GM19467 (cell line): ENCODE measurements at regions not wholly inside any gene's neighbourhood (a gene's known extent, or its start where the extent isn't known, plus 50 kb on each side); places are given as distances from the start of the nearest gene placed in this dataset.

Source experiments
- ATAC-seq: cut with Tn5 transposase; IDR thresholded peaks from one replicate; pipeline ENCODE4 v1.9.1; 2021; ENCODE audit warnings: mild to moderate bottlenecking, moderate library complexity; ENCODE audit not compliant: unreplicated experiment

DNA sequence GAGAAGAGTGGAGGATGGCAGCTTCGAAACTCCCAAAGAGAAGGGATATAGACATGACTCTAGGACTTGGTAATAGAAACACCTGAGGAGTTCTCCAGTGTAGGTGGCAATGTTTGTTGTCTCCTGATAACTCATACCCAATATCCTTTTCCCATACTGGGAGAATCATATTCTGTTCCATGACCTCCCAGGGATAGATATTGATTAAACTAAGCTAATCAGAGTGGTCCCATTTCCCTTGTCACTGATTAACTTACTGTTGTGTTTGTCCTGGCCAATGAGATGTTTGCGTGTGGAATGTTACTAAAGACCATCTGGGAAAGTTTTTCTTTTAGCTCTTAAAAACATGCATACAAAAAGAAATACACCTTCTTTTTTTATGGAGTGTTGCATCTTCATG is 85.6 kb downstream of the RPL22L1 start:
- ATAC-seq = no peak

- ATAC-seq = no peak
Observed at GRCh38 chr3:170780955-170781354, 89.0 kb downstream of the RPL22L1 start.

GRCh38 chr3:170780471-170780870 is 89.5 kb downstream of the RPL22L1 start:
- ATAC-seq = no peak

- no peak for ATAC-seq
Observed at GRCh38 chr3:170778240-170779217, 91.5 kb downstream of the RPL22L1 start.

- ATAC-seq = no peak
Observed at GRCh38 chr3:170777564-170777926, 92.5 kb downstream of the RPL22L1 start.

- ATAC-seq = no peak
Observed at GRCh38 chr3:170776887-170777563, 93.0 kb downstream of the RPL22L1 start.

DNA sequence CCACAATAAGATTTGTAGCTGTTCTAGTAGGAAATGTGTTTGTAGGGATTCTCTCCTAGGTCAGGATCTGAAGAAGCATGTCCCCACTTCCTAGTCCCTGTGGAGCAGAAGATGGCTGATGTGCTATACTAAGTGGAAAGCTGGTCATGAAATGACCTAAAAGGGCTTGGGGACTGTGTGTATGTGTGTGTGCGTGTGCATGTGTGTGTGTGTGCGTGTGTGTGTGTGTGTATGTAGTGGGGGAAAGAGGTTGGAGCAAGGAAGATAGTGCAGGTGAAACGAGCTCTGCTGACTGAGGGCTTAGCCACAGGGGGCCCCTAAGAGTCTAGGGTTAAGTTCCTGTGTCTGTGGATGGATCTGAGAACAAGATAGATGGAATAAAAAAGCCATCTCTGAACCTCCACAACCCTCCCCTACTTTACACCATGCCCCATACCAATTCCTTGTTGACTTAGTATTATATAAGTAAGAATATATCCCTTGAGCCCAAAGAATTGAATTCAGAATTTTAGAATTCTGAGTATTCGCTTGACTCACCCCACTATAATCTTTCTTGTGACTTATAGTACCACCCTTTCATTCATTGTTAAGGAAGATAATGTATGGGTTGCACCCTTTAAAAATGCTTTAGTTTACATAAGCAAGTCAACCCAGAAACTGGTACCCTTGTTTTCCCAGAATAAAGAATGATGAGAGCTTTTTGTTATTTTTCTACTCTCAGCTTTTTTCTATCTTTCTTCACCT is 96.1 kb downstream of the RPL22L1 start:
- ATAC-seq = no peak

DNA sequence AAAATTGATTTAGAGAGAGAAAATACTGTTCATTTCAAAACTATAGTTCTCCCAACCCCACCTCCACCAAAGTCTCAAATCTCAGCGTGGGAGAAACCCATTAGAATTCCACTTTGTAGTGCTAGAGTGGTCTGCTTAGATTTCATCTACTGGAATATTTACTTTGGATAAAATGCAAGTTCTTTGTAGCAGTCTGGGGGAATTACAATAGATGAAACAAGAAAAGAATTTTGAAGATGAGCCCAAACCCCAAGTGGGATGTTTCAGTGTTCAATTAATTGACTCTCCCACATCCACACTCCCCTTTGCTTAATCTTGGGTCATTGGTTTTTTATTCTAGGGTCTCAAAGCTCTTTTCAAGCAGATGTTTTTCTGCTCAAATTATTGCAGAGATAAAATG is 97.8 kb downstream of the RPL22L1 start:
- ATAC-seq = no peak

DNA sequence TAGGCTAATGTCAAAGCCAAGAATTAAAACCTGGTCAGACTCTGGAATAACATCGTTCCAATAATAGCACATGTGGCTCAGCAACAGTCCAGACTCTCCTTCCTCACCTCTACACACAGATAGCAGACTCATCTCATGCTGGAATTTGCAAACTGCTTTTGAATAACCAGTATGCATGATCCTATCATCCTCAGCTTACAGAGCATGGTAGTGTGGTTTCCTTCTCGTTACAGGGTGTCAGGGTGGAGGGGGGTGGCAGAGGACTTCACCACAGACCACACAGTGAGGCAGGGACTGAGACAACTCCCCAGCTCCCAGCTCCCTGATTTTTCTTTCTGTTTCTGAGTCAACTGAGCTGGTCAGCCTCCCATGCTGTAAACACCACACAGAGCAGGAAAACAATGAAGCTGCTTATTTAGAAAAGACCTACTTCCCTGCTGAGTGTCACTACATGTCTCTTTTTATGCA is 101.6 kb downstream of the RPL22L1 start:
- ATAC-seq = no peak

DNA sequence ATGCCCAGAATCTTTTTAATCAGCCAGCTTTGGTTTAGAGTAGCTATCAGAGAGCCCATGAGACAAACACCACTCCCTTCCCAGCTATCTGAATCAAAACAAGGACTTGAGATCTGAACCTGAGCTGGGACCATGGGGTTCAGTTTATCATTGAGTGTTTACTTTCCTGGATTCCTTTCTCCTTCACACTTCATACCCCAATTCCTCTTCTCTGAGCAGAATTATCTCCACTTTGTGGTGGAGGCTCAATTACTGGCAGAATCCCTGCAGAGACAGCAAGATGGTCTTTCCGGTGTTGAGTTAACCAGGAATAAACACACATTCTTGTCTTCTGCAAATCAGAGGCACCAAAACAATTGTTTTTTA is 102.4 kb downstream of the RPL22L1 start:
- ATAC-seq = no peak

DNA sequence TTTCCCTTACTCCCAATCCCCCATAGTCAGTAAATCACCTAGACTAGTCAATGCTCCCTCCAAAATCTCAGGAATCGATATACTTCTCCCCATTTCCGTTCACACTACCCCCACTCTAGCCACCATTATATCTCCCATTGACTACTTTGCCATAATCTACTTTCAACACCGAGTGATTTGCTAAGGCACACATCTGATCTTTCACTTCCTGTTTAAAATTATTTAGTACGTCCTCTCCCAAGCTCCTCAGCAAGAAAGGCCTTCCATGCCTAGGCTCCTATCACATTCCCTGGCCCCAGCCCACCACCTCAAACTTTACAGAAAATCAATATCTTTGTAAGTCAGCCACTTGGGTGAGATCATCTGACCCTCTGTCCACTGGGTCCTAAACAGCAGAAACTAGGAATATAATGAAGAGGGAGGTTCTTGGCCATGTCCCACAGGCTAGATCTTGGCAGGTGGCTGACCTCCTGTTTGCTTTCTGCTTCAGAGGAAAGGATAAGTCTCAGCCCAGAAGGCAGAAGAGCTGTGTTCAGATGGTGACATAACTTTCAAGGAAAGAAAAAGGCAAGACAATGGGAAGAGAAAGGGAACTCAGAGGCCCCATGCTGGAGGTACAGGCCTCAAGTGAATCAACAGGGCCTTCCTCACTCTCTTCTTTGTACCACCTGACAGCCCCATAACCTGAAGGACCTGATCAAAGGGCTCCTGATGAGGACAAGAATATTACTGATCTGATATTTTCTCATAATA is 103.0 kb downstream of the RPL22L1 start:
- ATAC-seq = no peak

GRCh38 chr3:170766253-170766652 is 103.7 kb downstream of the RPL22L1 start:
- no peak for ATAC-seq

GRCh38 chr3:170765419-170766078 is 104.4 kb downstream of the RPL22L1 start:
- no peak for ATAC-seq

- ATAC-seq = no peak
Observed at GRCh38 chr3:170764017-170764416, 106.0 kb downstream of the RPL22L1 start.

DNA sequence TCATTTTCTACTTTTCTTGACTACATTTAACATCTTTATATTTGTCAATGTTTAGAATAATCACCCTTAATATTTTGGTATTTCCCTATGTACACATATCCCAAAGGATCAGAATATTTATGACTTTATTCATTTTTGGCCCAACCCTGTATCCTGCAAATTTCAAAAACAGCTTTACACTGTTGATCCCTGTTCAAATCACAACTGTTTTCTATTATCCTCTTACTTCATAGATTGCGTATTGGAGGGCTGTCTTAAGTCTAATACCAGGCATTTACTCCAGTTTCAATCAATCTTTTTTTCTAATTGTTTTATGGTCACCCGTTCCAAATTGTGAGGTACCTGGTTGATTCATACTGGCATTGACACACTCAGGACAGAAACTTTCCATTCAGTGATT is 107.9 kb downstream of the RPL22L1 start:
- ATAC-seq = no peak

DNA sequence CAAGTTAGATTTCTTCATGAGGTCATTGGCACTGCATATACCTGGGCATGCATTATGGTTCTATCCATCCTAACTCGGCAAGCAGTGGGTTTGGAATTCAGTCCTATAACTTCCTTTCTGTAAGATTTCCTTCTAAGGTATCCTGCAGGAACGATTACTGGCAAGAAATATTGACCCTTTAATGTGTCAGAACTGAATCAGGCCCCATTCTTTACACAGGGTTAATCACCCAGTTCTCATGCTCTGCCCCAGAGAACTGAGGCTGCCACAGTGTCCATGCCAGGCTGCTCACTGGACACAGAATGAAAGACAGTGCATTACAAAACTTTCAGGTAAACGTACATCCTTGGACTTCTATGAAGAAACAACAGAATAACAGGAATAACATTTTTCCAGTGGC is 108.9 kb downstream of the RPL22L1 start:
- ATAC-seq = no peak

DNA sequence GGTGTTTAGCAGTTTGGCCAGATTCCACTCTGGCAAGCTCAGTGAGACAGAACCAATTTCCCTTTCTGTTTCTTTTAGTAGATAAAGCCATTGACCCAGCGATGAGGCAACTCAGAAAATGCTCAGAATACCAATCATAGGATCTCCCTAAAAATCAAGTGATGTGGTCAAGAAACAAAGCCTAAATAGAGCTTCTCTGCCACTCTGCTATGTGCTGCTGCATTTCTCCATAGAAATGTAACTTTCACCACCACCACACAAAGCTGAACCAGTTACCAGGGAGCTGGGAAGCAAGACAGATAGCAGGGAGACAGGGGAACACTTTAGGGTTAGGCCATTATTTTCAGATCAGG is 109.8 kb downstream of the RPL22L1 start:
- no peak for ATAC-seq

DNA sequence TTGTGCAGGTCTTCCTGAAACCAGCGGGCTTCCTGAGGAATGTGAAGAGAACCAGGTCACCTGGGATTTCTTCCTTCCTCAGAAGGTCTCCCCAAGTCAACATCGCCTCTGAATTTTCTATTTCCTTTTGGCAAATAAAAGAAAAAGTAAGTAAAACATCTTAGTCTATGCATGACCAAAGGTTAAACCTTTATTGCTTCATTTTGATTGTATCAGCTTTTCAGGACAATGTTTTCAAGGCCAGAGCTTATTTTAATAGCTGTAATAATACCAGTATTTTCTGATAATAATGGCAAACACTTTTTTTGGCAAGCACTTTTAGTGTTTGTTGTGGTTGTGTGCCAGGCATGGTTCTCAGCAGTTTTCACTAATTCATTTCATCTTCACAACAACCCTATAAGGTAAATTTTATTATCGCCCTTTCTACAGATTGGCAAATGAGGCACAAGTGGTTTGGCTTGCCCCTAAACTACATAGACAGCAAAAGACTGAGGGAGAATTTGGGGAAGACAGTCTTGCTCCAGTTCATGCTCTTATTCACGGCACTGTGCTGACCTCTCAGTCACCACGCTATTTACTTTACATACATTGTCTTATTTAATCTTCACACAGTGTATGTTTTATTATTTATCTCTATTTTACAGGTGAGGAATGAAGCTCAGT is 110.4 kb downstream of the RPL22L1 start:
- ATAC-seq = no peak

DNA sequence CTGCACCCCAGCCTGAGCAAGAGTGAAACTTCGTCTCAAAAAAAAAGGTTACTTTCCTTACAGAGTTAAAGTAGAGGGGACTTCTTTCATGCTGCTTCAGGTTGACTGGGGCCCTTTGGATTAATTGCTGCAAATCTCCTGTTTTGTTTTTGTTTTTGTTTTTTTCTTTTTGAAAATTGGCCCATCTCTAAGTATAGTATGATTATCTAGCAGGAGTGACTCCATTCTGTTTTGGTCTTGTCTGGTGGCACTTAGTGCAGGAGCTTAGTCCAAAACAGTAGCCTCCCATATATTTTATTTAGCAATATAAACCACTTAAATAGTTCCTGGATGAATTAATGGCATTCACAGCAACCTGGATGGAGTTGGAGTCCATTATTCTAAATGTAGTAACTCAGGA is 113.0 kb downstream of the RPL22L1 start:
- ATAC-seq = no peak

- ATAC-seq = no peak
Observed at GRCh38 chr3:170754311-170754693, 115.7 kb downstream of the RPL22L1 start.
